GM18508 (cell line): ENCODE measurements at regions not wholly inside any gene's neighbourhood (a gene's known extent, or its start where the extent isn't known, plus 50 kb on each side); places are given as distances from the start of the nearest gene placed in this dataset.
"Not testable (repeated sequence)": the region's sequence is repeated elsewhere in the genome, so short reads cannot be mapped to it uniquely, and the experiment has no call there.

Source experiments
- ATAC-seq: cut with Tn5 transposase; IDR thresholded peaks from one replicate; pipeline ENCODE4 v1.9.1; 2021; ENCODE audit warnings: moderate number of reproducible peaks; ENCODE audit not compliant: insufficient read depth, unreplicated experiment

DNA sequence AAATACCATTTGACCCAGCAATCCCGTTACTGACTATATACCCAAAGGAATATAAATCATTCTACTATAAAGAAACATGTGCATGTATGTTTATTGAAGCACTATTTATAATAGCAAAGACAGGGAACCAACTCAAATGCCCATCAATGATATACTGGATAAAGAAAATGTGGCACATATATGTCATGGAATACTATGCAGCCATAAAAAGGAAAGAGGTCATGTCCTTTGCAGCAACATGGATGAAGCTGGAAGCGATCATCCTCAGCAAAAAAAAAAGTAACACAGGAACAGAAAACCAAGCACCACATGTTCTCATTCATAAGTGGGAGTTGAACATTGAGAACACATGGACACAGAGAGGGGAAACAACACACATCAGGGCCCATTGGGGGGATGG lies 99.9 kb upstream of the THUMPD2 start:
- not testable (repeated sequence) for ATAC-seq

GRCh38 chr2:39875914-39876267 lies 96.8 kb upstream of the THUMPD2 start:
- ATAC-seq = no peak

DNA sequence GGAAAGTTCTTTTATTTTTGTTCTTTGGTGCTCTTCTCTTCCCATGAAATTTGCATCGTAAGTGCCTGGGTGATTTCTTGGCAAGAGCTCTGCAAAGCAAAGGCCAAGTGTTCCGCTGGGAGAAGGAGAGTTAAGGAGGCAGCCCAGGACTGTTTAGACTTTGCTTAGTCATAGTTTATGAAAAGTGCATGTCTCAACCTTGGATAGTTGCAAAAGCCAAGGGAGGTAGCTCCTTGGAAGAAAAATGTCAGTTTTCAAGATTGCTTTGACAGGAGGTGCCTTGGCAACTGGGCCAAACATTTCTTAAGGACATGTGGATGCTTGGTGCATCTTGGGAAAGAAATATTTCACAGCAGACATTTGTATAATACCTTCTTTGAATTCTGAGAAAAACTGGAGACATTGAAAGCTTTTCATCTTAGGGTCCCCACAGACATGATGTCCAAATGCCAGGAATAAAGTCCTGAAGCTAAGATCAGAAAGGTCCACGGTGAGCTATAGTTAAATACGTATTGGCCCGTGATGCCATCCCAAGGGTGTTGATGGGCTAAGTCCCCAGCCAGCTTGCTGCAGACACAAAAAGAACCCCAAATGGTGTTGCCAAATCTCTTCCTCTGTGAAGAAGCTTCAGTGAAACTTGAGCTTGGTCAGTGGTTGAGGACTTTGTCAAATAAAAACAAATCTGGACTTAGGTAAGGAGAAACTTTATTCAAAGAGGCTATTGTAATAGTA lies 96.3 kb upstream of the THUMPD2 start:
- ATAC-seq = no peak

GRCh38 chr2:39874236-39874635 lies 95.2 kb upstream of the THUMPD2 start:
- ATAC-seq = no peak

DNA sequence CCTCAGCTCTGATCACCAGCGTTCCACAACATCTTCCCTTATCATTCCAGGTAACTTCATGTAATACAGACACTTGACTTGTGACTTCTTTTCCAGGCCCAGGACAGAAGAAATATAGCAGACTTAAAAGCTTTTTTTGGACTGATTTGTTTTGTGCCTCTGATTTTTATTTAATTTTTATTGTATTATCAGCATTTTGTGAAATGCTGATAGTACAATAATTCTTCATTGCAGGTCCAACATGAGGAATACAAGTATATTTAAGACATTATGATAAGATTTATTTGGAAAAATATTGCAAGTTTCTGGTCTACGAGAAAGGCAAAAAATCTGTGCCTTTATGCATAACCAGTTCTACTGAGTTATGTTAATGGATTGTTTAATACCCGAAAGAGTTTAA lies 94.5 kb upstream of the THUMPD2 start:
- ATAC-seq = no peak

DNA sequence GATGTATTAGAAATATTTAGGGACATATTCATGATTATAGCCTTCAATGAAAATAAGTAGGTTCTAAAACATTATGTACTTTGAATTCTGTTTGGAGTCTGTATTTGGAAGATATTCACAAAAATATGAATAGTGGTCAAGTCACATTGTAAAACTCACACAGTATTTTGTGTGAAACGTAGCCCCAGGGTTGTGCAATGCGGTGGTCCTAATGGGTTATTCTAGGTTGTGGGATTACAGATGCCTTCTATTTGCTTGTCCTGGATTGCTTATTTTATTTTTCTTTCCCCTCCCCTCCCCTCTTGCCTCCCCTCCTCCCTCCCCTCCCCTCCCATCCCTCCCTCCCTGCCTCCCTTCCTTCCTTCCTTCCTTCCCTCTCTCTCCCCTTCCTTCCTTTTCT lies 93.7 kb upstream of the THUMPD2 start:
- ATAC-seq = no peak

DNA sequence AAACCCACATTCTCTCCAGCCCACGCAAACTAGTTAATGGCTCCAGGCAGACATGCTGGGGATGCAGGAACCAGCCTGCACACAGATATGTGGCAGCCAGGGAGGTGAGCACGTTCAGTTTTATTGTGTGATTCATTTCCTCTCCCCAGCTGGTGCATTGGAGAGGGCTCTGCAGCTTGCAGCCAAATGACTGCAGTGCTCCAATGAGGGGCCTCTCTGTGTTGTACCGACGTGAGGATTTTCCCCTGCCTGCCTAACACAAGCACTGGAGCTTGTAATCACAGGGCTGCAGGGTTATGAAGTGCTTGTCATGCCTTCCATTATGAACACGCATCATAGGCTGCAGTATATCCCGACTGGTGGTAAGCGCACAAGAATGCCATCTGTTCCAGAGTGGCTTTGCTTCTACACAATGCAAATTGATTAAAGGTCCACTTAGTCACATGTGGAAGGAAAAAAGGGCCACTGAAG lies 92.3 kb upstream of the THUMPD2 start:
- no peak for ATAC-seq

DNA sequence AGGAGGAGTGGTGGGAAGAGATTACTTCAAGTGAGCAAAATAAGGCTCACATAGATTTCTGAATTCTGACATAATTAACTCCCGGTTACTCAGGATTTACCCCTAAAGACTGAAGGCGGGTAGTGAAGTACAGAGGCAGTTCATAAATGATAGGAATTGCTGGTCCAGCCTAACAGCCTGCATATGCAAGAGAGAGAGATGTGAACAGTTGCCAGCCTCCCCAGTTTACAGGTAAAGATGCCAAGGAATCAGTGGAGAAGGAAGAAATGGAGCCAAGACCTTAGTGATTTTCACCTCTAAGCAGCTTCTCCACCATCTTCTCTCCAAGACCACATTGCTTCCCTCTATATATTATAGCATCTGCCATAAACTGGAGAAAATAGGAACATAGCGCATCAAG lies 91.8 kb upstream of the THUMPD2 start:
- ATAC-seq = no peak

DNA sequence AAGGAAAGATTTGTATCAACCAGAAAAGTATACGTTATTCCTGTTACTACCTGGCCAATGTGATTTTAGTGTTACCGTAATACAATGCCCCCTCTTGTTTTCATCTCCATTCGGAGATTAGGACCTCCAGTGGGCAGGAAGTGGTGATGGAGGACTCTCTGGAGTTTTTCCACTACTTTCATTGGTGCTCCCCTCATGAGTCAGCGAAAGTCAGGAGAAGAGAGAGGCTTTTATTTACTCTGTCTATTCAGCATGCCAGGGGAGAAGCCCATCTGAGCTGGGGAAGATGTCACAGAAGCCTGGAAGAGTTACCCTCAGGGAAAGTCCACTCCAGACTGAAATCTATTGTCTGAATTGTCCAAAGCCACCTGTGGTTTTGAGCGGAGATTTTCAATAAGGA lies 88.2 kb upstream of the THUMPD2 start:
- no peak for ATAC-seq

DNA sequence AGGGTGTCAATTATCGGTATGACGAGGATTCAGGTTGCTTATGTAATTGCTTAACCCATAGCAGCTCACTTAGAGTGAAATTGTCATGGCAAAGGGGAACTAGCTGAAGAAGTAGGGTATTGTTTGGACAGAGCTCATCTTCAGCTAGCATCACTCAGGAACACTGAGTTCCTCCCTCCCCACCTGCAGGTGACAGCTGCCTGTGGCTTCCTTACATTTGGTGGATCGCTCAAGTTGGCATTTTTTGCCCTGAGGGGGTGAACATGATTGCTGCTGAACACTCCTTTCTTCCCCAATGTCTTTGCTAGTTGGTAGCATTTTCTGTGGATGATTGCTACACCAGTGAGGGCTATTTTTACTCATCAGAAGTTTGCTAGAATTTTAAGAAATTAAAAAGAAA lies 86.7 kb upstream of the THUMPD2 start:
- no peak for ATAC-seq

- ATAC-seq = not testable (repeated sequence)
Measured at GRCh38 chr2:39863672-39864071, 84.6 kb upstream of the THUMPD2 start.

DNA sequence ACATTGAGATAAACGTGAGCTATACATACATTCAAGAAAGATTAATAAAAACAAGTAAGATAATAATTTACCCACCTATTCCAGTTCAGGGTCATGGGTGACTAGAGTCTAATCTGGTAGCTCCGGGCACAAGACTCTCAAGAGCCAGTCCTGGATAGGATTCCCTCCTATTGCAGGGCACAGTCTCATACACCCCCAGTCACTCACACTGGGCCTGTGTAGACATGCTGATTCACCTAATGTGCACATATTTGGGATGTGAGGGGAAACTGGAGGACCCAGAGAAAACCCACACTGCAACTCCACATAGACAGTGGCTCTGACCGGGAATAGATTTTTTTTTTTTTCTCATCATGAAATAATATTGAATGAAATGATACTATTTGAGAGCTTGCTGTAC lies 81.5 kb upstream of the THUMPD2 start:
- ATAC-seq = no peak

GRCh38 chr2:39858677-39859076 lies 79.6 kb upstream of the THUMPD2 start:
- no peak for ATAC-seq

- ATAC-seq = no peak
Measured at GRCh38 chr2:39855856-39856255, 76.8 kb upstream of the THUMPD2 start.

DNA sequence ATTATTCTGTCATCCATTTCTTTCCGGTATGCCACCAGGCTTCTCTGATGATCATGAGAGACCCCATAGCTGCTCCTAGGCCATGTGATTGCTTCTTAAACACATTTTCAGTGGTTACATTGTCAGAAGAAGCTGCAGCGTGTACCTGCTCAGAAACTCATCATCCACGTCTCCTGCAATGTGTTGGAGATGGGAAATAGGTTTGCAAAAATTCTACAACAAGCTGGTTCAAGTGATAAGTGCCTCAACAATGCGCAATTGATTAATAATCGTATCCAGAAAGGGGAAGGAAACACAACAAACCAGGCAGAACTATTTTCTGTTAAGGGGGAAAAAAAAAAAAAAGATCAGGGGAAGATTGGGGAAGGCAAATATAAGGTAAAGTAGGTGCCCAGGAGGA lies 75.7 kb upstream of the THUMPD2 start:
- no peak for ATAC-seq

- ATAC-seq = no peak
Measured at GRCh38 chr2:39852831-39853230, 73.8 kb upstream of the THUMPD2 start.

- ATAC-seq = peak; percentile 44
Measured at GRCh38 chr2:39851651-39852110, 72.6 kb upstream of the THUMPD2 start.

DNA sequence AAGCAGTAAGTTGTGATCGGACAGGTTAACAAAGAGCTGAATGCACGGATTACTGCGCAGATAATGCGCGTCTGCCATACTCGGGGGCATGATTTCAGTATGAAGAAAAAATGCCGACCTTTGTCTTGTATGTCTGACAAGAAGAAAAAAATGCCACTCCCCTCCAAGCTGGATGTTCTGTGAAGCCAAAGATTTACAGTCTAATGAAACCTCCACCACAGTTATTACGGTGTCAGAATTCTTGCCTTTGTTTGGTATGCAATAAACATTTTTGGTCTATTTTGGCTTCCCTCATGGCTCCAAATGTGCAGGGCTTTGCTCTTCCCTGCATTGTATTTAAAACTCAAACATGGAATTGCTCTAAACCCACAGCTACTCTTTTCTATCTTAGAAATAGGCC lies 72.2 kb upstream of the THUMPD2 start:
- ATAC-seq = no peak

GRCh38 chr2:39849982-39850526 lies 71.0 kb upstream of the THUMPD2 start:
- ATAC-seq = no peak

DNA sequence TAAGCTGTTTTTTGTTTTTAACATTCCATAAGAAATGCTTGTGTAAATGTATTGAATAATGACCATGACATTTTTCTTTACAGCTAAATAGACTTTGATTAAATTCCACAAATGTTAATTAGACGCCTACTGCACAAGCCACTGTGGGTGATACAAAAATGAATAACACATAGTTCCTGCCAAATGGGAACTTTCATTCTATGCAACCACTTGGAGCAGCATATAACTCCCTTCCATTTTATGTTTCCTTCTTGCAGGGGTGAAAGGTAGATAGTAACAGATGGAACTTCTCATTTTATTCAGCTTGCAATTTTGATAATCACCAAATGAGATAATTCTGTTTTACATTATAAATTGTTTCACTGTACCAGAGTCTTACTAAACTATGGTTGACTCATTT lies 70.0 kb upstream of the THUMPD2 start:
- ATAC-seq = no peak

- ATAC-seq = no peak
Measured at GRCh38 chr2:39845460-39846146, 66.5 kb upstream of the THUMPD2 start.
